HG02870 (cell line): ENCODE measurements at regions not wholly inside any gene's neighbourhood (a gene's known extent, or its start where the extent isn't known, plus 50 kb on each side); places are given as distances from the start of the nearest gene placed in this dataset.

Source experiments
- ATAC-seq: cut with Tn5 transposase; IDR thresholded peaks from one replicate; pipeline ENCODE4 v1.9.1; 2021; ENCODE audit warnings: mild to moderate bottlenecking, moderate library complexity; ENCODE audit not compliant: unreplicated experiment

GRCh38 chr9:7360513-7360912 lies 439.1 kb downstream of the DMAC1 start:
- ATAC-seq, result no peak

- ATAC-seq, result no peak
These were observed 440.7 kb downstream of the DMAC1 start for GRCh38 chr9:7358876-7359275.

GRCh38 chr9:7354704-7355103 lies 444.9 kb downstream of the DMAC1 start:
- no peak for ATAC-seq

GRCh38 chr9:7348692-7349091 lies 450.9 kb downstream of the DMAC1 start:
- ATAC-seq, result no peak

- no peak for ATAC-seq
These were observed 452.0 kb downstream of the DMAC1 start for GRCh38 chr9:7347556-7347955.

- no peak for ATAC-seq
These were observed 453.4 kb downstream of the DMAC1 start for GRCh38 chr9:7346144-7346543.

- ATAC-seq, result no peak
These were observed 456.8 kb downstream of the DMAC1 start for GRCh38 chr9:7342736-7343135.

GRCh38 chr9:7342229-7342628 lies 457.3 kb downstream of the DMAC1 start:
- peak; percentile 87 for ATAC-seq

GRCh38 chr9:7341571-7341970 lies 458.0 kb downstream of the DMAC1 start:
- ATAC-seq, result no peak

- no peak for ATAC-seq
These were observed 459.1 kb downstream of the DMAC1 start for GRCh38 chr9:7340451-7340850.

- no peak for ATAC-seq
These were observed 460.8 kb downstream of the DMAC1 start for GRCh38 chr9:7338586-7339281.

GRCh38 chr9:7336356-7337065 lies 463.1 kb downstream of the DMAC1 start:
- no peak for ATAC-seq

- ATAC-seq, result no peak
These were observed 465.9 kb downstream of the DMAC1 start for GRCh38 chr9:7333719-7334118.

GRCh38 chr9:7332780-7333179 lies 466.8 kb downstream of the DMAC1 start:
- no peak for ATAC-seq

GRCh38 chr9:7328453-7328852 lies 471.1 kb downstream of the DMAC1 start:
- ATAC-seq, result no peak

- no peak for ATAC-seq
These were observed 473.6 kb downstream of the DMAC1 start for GRCh38 chr9:7325995-7326394.

GRCh38 chr9:7324152-7324598 lies 475.4 kb downstream of the DMAC1 start:
- no peak for ATAC-seq

GRCh38 chr9:7320841-7321240 lies 478.7 kb downstream of the DMAC1 start:
- ATAC-seq, result no peak

GRCh38 chr9:7320139-7320538 lies 479.4 kb downstream of the DMAC1 start:
- ATAC-seq, result no peak

- no peak for ATAC-seq
These were observed 480.7 kb downstream of the DMAC1 start for GRCh38 chr9:7318920-7319319.

- ATAC-seq, result no peak
These were observed 482.6 kb downstream of the DMAC1 start for GRCh38 chr9:7316967-7317366.

- no peak for ATAC-seq
These were observed 483.3 kb downstream of the DMAC1 start for GRCh38 chr9:7316166-7316795.
